HG02981 (cell line): ENCODE measurements at regions not wholly inside any gene's neighbourhood (a gene's known extent, or its start where the extent isn't known, plus 50 kb on each side); places are given as distances from the start of the nearest gene placed in this dataset.

Source experiments
- ATAC-seq: cut with Tn5 transposase; IDR thresholded peaks from one replicate; pipeline ENCODE4 v1.9.1; 2021; ENCODE audit warnings: mild to moderate bottlenecking, moderate library complexity; ENCODE audit not compliant: unreplicated experiment

DNA sequence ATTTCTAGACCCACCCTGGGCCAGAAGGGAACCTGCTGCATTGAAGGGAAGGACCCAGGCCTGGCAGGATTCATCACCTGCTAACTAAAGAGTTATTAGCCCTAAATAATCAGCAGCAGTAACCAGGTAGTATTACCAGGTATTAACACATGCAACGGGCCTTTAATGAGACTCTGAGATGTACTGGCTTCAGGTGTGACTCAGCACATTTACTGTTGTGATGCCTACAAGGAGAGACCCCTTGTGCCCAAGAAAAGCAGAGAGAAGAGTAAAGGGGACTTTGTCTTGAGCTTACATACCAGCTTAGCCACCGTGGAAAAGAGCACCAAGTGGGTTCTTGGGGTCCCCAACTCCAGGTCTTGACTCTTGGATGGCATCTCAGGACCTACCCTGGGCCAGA is 243.1 kb upstream of the SLC39A10 start:
- no peak for ATAC-seq

GRCh38 chr2:195413422-195413821 is 243.6 kb upstream of the SLC39A10 start:
- ATAC-seq = no peak

- no peak for ATAC-seq
Measured at GRCh38 chr2:195411219-195411687, 245.8 kb upstream of the SLC39A10 start.

DNA sequence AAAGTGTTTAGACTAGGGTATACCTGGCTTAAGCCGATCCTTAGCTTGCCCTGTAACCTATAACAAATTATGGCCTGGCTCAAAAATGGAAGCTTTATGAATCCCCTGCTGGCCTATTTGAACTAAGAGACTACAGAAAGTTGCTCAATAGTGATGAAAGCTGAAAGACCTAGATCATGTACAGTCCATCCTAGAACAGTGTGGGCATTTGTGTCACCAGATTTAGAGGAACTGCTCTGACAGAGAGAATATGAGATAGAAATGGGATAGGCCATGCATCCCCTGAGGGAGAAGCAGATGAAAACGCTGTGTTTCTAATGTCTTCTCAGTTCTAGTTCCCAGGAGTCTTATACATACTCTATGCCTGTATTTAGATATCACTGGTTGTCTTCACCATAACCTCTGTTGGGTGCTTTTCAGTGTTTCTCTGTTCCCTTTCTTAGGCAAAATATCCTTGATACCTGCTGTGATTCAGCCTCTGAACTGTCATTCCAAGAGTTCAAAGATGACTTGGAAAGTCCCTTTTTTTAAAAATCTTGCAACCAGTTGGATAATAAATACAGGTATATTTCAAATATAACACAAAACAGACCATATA is 246.9 kb upstream of the SLC39A10 start:
- ATAC-seq = peak; percentile 79

DNA sequence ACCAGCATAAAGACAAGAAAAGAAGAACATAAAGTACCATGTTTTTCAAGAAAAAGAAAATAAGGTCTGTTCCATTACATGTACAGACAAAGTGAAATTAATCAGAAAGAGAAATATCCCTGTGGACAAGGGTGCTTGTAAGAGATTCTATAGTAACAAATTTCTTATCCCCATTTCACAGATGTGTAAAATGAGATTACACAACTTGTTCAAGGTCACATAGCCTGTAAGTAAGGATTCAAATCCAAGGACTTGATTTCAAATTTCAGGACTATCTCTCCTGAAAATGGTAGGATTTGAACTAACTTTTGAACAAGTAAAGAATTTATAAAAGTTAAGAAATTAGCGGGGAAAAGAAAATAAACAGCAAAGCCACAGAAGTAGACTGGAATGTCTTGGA is 248.2 kb upstream of the SLC39A10 start:
- ATAC-seq = no peak

GRCh38 chr2:195408196-195408595 is 248.8 kb upstream of the SLC39A10 start:
- no peak for ATAC-seq

DNA sequence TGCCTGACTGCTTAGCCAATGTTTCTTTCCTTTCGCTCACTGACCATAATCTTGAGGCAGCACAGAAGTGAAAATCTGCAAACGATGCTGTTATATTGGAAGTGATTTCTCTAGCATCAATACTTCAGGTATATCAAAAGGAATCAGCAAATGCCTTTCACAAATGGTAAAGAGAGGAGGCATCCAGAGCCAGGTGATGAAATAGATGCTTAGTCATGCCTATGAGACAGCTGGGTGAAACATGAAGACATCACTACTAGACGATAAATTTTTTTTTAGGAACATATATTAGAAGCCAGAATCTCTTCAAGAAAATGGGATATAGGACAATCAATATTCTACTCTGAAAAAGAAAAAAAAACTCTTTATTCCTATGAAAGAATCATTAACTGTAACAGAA is 249.2 kb upstream of the SLC39A10 start:
- ATAC-seq = no peak

DNA sequence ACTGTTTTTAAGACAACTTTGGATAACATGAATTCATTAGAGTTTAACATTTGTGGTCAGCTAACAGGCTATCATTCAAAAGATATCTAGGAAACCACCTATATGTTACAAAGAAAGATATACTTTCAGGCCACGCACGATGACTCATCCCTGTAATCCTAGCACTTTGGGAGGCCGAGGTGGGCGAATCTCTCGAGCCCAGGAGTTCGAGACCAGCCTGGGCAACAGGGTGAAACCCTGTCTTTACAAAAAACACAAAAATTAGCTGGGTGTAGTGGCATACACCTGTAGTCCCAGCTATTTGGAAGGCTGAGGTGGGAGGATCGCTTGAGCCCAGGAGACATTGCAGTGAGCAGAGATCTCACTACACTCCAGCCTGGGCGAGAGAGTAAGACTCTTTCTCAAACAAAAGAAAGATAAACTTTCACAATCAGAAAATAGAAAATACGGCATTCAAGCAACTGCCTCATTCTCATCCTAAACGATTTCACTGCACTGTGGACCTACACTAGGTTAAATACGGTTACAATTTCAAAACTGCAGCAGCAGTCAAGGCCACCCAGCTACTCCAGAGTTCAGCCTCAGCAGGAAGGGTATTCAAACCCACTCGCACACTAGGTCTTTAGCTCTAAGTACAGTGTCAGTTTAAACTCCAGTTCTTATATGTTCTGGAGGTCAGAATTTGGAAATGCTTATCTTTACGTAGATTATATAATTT is 250.0 kb upstream of the SLC39A10 start:
- no peak for ATAC-seq

- ATAC-seq = no peak
Measured at GRCh38 chr2:195404651-195405050, 252.4 kb upstream of the SLC39A10 start.

GRCh38 chr2:195396479-195396878 is 260.5 kb upstream of the SLC39A10 start:
- ATAC-seq = no peak

DNA sequence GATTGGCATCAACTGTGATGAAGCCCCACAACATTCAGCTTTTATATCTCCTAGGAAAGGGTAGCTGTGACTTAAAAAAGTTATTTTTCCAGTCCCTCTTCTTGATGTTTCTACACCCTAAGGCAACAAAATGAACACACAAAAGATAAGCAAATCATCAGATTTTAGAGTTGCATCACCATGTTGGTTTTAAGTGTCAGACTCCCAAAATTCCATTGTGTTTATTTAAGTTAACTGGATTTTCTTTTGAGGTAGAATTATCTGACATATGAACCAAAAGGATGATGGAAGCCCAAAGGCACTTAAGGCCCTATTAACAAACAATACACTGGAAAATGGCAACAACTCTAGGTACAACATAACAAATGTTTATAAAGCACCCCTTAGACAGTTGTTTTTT is 261.7 kb upstream of the SLC39A10 start:
- no peak for ATAC-seq

- ATAC-seq = peak; percentile 75
Measured at GRCh38 chr2:195392446-195393336, 264.3 kb upstream of the SLC39A10 start.

DNA sequence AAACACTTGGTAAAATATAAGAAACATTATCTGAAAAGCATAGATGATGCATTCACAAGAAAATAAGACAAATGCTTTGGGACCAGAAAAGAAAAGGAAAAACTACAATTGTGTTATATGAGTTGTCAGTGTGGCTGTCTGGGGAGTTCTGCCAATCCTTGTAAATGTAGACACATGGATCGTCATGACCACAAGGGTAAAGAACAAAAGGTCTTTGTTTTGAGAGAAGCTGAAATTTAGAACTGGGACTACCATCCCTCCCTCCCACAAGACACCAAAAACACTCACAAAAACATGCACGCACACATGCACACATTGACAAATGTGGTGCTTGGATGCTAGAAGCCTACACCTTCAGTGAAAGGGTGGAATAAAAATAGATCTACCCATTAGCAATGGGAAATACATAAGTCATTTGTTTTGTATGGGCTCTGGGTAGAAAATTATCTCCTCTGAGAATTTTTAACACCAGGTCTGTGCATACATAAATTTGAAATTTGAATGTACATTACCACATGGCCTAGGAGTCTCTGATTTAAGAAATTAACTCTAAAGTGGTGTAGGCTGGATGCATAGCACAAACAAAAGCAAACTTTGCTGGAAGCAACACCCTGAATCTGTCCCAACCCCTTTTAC is 266.2 kb upstream of the SLC39A10 start:
- no peak for ATAC-seq

- ATAC-seq = no peak
Measured at GRCh38 chr2:195388028-195388427, 269.0 kb upstream of the SLC39A10 start.

DNA sequence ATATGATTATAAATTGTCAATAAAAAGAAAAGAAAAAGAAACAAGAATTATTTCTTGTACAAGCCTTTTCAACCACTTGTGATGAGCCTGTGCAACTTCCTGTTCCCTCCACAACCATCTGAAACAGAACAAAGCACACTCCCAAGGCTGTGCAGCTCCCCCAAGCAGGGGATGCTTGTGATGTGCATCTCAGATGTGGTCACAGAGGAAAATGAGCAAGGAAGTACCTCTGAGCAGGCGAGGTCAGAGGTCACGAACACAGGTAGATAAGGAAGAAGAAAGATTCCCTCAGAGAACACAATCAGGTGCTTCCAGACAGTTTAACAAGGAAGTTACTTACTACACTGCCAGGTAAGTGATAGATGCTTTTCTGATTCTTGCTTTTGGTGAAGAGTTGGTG is 274.8 kb upstream of the SLC39A10 start:
- no peak for ATAC-seq

DNA sequence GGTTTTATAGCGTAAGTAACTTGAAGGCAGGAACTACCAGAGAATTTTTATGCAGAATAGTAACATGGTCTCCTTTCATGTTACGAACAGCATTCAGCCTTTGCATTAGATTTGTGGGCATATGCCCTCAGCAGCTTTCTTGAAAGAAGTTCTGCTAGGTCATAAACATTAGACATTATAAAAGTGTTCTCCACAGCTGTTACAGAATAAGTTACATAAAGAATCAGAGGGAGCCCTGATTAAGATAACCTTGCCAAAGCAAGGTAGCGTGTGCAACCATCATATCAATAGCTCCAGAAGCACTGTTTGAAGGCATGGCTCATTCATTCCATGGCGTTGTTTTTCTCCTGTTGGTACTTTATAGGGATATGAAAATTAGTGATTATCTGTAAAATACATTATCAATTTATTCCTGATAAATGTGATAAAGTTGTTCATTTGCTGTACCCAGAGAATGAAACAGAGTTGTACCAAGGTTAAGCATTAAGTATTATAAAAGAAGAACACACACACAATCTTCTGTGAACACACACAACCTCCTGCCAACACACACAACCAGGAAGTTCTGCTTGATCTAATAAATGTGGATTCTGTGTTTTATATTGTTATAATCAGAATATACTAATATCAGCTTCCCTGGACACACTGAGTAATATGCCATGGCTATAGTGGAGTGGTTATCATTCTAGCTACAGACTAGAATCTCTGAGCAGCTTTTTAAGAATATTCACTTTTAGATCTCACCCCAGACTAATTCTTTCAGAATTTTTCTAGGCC is 286.7 kb upstream of the SLC39A10 start:
- ATAC-seq = no peak

GRCh38 chr2:195369218-195369587 is 287.8 kb upstream of the SLC39A10 start:
- ATAC-seq = no peak

- no peak for ATAC-seq
Measured at GRCh38 chr2:195368249-195369217, 288.5 kb upstream of the SLC39A10 start.

GRCh38 chr2:195367809-195368208 is 289.2 kb upstream of the SLC39A10 start:
- no peak for ATAC-seq
